GM12865 (cell line): ENCODE measurements at regions not wholly inside any gene's neighbourhood (a gene's known extent, or its start where the extent isn't known, plus 50 kb on each side); places are given as distances from the start of the nearest gene placed in this dataset.

Experiments
- DNase-seq: peaks from one replicate; pipeline ENCODE4 v3.0.0; 2010; ENCODE audit warnings: low read depth
- H3K4me3 ChIP-seq: 2 replicates; pipeline ENCODE4 v1.5.1; 2011; ENCODE audit warnings: mild to moderate bottlenecking, low read depth, low read length, control low read depth
- CTCF ChIP-seq: IDR thresholded peaks from 2 replicates; pipeline ENCODE4 v1.5.1; 2011; ENCODE audit warnings: low read length, control low read depth, low read depth, inconsistent platforms; ENCODE audit not compliant: insufficient read depth; ENCODE audit errors: missing control alignments

- DNase-seq, result no peak
- no peak overlapping the region for H3K4me3 ChIP-seq
- TF ChIP-seq CTCF, result no peak
Measured at GRCh38 chr2:196307775-196308305, 136.5 kb upstream of the STK17B start.

- H3K4me3 ChIP-seq, result no peak overlapping the region
Measured at GRCh38 chr2:196309691-196310090, 138.3 kb upstream of the STK17B start.

GRCh38 chr2:196314157-196314556 is 142.8 kb upstream of the STK17B start:
- DNase-seq, result no peak
- no peak overlapping the region for H3K4me3 ChIP-seq
- no peak for TF ChIP-seq CTCF

More at GRCh38 chr2:196309691-196310090, 138.3 kb upstream of the STK17B start:
- no peak for DNase-seq
- no peak for TF ChIP-seq CTCF

- no peak for TF ChIP-seq CTCF
- no peak for DNase-seq
- H3K4me3 ChIP-seq, result no peak overlapping the region
Measured at GRCh38 chr2:196314780-196315179, 143.4 kb upstream of the STK17B start.

GRCh38 chr2:196315388-196316049 is 144.1 kb upstream of the STK17B start:
- no peak for DNase-seq
- no peak for TF ChIP-seq CTCF
- H3K4me3 ChIP-seq, result no peak overlapping the region

- no peak for TF ChIP-seq CTCF
- no peak for DNase-seq
- no peak overlapping the region for H3K4me3 ChIP-seq
Measured at GRCh38 chr2:196316050-196316430, 144.7 kb upstream of the STK17B start.
